ENCODE measurements at regions not wholly inside any gene's neighbourhood (a gene's known extent, or its start where the extent isn't known, plus 50 kb on each side); places are given as distances from the start of the nearest gene placed in this dataset.
"Not testable (repeated sequence)": the region's sequence is repeated elsewhere in the genome, so short reads cannot be mapped to it uniquely, and the experiment has no call there.

DNA sequence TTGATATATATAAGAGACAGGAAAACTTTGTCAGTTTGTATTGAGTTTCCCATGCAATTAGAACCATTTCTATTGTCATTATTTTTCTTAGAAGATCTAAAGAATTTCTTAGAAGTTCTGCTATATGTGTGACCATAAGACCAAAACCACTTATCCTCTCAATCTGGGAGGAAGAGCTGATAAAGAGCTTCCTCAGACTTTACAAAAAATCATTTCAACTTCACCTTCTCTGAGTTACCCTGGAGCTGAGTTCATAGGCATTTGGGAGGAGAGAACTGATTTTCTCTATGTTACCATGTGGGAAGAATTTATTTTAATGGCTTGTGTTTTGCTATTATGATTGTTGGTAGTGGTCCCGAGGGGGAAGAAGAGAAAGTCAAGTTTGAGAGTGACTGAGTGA, 329.3 kb downstream of the GPD2 start:
- 66 to 88% methylated on average over 1 of the region's 1 CpG for WGBS, 2 donors
- Histone ChIP-seq H3K4me1 (no peaks in the 10 kb centered on the region), H3K27ac (no peak overlapping the region), H3K4me3 (no peak overlapping the region), H3K27me3 (no peaks in the 10 kb centered on the region), H3K9me3 (no peaks in the 10 kb centered on the region), H3K36me3 (no peaks in the 10 kb centered on the region)
- TF ChIP-seq, protein P1, sequence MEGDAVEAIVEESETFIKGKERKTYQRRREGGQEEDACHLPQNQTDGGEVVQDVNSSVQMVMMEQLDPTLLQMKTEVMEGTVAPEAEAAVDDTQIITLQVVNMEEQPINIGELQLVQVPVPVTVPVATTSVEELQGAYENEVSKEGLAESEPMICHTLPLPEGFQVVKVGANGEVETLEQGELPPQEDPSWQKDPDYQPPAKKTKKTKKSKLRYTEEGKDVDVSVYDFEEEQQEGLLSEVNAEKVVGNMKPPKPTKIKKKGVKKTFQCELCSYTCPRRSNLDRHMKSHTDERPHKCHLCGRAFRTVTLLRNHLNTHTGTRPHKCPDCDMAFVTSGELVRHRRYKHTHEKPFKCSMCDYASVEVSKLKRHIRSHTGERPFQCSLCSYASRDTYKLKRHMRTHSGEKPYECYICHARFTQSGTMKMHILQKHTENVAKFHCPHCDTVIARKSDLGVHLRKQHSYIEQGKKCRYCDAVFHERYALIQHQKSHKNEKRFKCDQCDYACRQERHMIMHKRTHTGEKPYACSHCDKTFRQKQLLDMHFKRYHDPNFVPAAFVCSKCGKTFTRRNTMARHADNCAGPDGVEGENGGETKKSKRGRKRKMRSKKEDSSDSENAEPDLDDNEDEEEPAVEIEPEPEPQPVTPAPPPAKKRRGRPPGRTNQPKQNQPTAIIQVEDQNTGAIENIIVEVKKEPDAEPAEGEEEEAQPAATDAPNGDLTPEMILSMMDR (IDR thresholded peaks at IDR 0.05), result no peak
- no peak for TF ChIP-seq POLR2A (IDR thresholded peaks at IDR 0.05)
- no peak for TF ChIP-seq EP300 (IDR thresholded peaks at IDR 0.05)
- TF ChIP-seq POLR2AphosphoS5 (IDR thresholded peaks at IDR 0.05), result no peak
- ATAC-seq (ENCODE audit: low FRiP score in 2 of 2) (no peak), DNase-seq (no peak)

GRCh38 chr2:156769802-156770201, 333.6 kb downstream of the GPD2 start:
- no peaks in the 10 kb centered on the region for H3K27me3 ChIP-seq
- H3K4me3 ChIP-seq, result no peak overlapping the region
- no peak overlapping the region for H3K27ac ChIP-seq
- TF ChIP-seq POLR2A (IDR thresholded peaks at IDR 0.05) (no peak), POLR2AphosphoS5 (IDR thresholded peaks at IDR 0.05) (no peak), EP300 (IDR thresholded peaks at IDR 0.05) (no peak)
- TF ChIP-seq, protein P1 (IDR thresholded peaks at IDR 0.05), result no peak
- no peaks in the 10 kb centered on the region for H3K4me1 ChIP-seq
- DNase-seq (no peak), ATAC-seq (ENCODE audit: low FRiP score in 2 of 2) (no peak)
- 71 to 85% methylated on average over 1 of the region's 1 CpG for WGBS, 2 donors
- no peaks in the 10 kb centered on the region for H3K9me3 ChIP-seq
- H3K36me3 ChIP-seq, result no peaks in the 10 kb centered on the region

GRCh38 chr2:156778916-156779315, 342.7 kb downstream of the GPD2 start:
- Histone ChIP-seq H3K36me3 (no peaks in the 10 kb centered on the region), H3K4me3 (no peak overlapping the region), H3K27me3 (no peaks in the 10 kb centered on the region), H3K27ac (no peak overlapping the region), H3K9me3 (no peaks in the 10 kb centered on the region), H3K4me1 (no peaks in the 10 kb centered on the region)
- DNase-seq (no peak), ATAC-seq (ENCODE audit: low FRiP score in 2 of 2) (no peak)
- 96 to 98% methylated on average over 3 of the region's 3 CpGs for WGBS, 2 donors
- TF ChIP-seq EP300 (IDR thresholded peaks at IDR 0.05), result no peak

DNA sequence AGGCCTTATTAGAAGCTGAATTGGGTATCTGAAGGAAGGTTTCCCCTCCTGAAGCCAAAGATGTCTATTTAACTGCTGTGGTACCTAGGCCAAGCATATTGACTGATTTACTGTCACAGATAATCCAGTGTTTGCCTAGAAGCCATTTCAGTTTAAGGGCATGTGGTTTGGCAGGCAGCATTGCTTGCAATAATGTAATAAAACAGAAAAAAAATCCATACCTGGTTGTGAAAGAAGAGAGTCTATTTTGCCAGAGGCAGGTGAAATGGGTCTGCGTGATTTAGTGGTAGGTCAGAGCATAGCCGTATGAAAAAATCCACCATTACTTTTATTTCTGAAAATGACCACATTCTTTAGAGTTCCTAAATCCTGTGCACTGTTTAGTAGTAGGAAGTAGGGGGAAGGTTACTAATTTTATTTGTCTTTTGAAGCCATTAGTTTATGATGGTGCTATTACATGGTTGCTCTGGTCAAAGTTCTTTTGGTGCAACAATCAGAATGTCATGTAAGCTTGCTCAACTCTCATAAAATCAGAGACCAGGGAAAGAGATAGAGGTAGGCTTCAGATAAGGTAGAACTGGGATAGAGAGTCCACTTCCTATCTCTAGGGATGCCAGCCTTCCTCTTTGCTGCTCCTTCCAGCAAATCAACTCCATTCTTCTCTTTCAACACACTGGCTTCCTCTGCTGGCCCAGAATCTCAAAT, 343.4 kb downstream of the GPD2 start:
- TF ChIP-seq EP300 (IDR thresholded peaks at IDR 0.05) (no peak), POLR2AphosphoS5 (IDR thresholded peaks at IDR 0.05) (no peak)
- Histone ChIP-seq H3K4me3 (no peak overlapping the region), H3K9me3 (no peaks in the 10 kb centered on the region), H3K27ac (no peak overlapping the region), H3K4me1 (no peaks in the 10 kb centered on the region), H3K27me3 (no peaks in the 10 kb centered on the region), H3K36me3 (no peaks in the 10 kb centered on the region)
- DNase-seq (no peak), ATAC-seq (ENCODE audit: low FRiP score in 2 of 2) (no peak)
- 88 to 94% methylated on average over 2 of the region's 2 CpGs for WGBS, 2 donors

- not testable (repeated sequence) for H3K27ac ChIP-seq; H3K36me3 ChIP-seq; H3K4me1 ChIP-seq; ATAC-seq (ENCODE audit: low FRiP score in 2 of 2); H3K27me3 ChIP-seq; H3K9me3 ChIP-seq; DNase-seq; H3K4me3 ChIP-seq
- WGBS, 2 donors, result 53 to 65% methylated on average over 2 of the region's 2 CpGs
Observed at GRCh38 chr2:156781677-156782076, 345.5 kb downstream of the GPD2 start.

GRCh38 chr2:156784020-156784701, 348.0 kb downstream of the GPD2 start:
- ATAC-seq (ENCODE audit: low FRiP score in 2 of 2) (no peak), DNase-seq (no peak)
- no peaks in the 10 kb centered on the region for H3K9me3 ChIP-seq
- no peak overlapping the region for H3K4me3 ChIP-seq
- no peak overlapping the region for H3K27ac ChIP-seq
- TF ChIP-seq, protein P1 (IDR thresholded peaks at IDR 0.05), result no peak
- TF ChIP-seq EP300 (IDR thresholded peaks at IDR 0.05), result no peak
- TF ChIP-seq POLR2AphosphoS5 (IDR thresholded peaks at IDR 0.05), result no peak
- TF ChIP-seq POLR2A (IDR thresholded peaks at IDR 0.05), result no peak
- WGBS, 2 donors, result 57 to 61% methylated on average over 6 of the region's 6 CpGs
- H3K4me1 ChIP-seq, result no peaks in the 10 kb centered on the region
- H3K27me3 ChIP-seq, result no peaks in the 10 kb centered on the region
- no peaks in the 10 kb centered on the region for H3K36me3 ChIP-seq
